T-helper 1 cell treated with Interleukin-12 subunit alpha and Interleukin-12 subunit beta and Interleukin-4 antibody, amounts not matched to agents 30 ng/mL and 1 ng/mL, for 36 hours (primary cell): ENCODE measurements at regions not wholly inside any gene's neighbourhood (a gene's known extent, or its start where the extent isn't known, plus 50 kb on each side); places are given as distances from the start of the nearest gene placed in this dataset.

ENCODE experiments used
- intact Hi-C: fragments of 100-400 bp; cut with micrococcal nuclease; formaldehyde crosslinking; loops from one replicate; pipeline ENCODE4 v1.15.1; 2024

GRCh38 chr4:17077105-17077504, 178.7 kb upstream of the LDB2 start:
- intact Hi-C loops: no loop called here

- intact Hi-C loops: no loop called here
Measured at GRCh38 chr4:17072483-17072882, 174.0 kb upstream of the LDB2 start.

GRCh38 chr4:17068891-17069290, 170.4 kb upstream of the LDB2 start:
- intact Hi-C loops: no loop called here

DNA sequence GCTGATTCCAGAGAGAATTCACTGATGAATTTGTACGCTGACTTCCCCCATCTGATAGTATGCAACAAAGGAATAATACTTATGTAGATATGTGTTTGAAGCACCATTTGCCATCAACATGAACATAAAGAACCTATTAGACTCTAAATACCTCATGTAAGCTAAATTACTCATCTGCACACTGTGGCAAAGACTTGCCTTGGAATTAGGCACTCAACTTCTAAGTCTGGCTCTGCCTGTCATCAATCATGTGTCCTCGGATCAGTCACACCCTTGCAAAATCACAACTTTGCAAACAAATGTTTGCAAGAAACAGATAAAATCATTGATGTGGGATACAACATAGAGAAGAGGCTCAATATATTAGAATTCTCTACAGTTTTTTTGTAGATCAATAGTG, 169.9 kb upstream of the LDB2 start:
- intact Hi-C loops: no loop called here

DNA sequence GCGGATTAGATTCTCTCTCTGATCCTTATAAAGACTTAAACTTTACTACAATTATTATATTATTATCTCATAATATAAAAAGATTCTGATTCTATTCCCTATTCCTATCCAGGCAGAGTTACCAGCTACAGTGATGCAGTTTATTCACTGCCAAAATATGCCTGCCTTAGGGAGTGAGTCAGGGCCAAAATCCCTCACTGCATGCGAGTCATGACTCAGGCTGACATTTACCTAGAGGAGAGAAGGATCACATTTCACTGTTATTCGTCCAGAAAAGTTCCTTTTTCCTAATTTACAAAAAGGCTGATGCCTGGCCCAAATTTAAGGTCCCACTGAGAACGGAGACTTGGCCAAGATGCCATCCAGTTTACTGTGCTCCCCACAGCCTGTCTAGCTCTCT, 168.5 kb upstream of the LDB2 start:
- intact Hi-C loops: no loop called here

DNA sequence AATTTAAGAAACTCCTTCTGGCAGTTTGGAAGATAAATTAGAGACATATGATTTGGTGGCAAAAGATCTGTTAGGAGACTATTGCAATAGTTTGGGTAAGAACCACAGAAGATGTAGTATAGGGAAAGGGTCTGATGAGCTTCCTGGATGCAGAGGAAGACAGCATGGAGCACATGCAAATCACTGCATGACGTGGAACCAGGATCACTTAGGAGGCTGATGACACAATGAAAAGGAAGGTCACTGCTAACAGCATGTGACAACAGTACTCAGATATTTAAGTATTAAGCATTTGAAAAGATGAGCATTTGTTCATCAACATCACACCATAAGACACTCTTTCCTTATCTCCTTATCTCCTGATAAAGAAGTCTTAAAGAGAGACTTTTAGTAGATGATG, 167.8 kb upstream of the LDB2 start:
- intact Hi-C loops: no loop called here

- intact Hi-C loops: no loop called here
Measured at GRCh38 chr4:17065821-17066220, 167.4 kb upstream of the LDB2 start.

DNA sequence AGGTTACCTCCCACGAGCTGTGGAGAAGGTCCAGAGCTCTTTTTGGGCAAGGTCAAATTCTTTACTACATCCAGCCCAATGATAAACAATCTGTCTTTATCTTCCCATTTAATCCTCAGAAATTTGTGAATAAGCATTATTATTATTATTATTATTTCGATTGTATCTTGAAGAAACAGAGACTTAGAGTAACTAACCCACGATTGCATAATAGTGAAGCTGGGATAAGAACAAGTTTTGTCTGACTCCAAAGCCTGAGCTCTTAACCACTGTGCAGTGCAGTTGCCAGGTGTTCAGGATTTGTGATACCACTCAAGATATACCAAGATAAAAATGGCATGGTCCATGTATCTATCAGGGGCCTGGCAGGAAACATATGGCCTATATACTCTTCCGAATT, 166.5 kb upstream of the LDB2 start:
- intact Hi-C loops: no loop called here

DNA sequence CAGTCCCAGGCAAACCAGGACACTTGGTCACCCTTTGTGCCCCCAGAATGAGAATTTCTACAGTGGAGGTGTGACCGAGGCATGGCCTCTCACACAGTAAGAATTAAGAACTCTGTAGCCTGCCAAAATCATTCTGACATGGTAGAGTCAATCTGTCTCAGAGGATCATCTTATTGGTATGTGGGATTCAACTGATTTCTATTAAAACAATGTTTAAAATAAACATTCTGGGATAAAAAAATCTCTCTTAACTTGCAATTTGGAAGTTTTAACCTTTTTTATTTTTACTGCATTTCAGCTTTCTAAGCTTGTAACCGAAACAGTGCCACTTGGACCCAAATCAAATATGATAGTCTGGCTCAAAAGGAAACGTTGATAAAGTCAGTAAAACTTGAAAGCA, 165.4 kb upstream of the LDB2 start:
- intact Hi-C loops: no loop called here

DNA sequence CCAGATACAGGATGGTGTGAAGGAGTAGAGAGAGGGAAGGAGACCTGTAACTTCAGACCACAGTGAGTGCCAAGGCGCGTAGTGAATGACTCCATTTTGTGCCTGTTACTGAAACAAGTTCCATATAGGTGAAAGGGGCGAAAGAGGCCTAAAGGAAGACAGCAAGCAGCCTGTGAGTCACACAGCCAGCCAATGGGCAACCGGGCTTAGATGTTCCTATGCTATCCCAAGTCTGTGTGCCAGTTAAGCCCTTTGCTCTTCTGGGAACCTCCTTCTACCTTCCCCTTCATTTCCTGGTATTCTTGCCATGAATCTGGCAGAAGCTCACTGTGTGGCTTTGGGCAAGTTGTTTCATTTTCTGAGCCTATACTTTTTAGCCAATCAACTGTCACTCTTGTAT, 161.8 kb upstream of the LDB2 start:
- intact Hi-C loops: no loop called here

- intact Hi-C loops: no loop called here
Measured at GRCh38 chr4:17058916-17059741, 160.7 kb upstream of the LDB2 start.

DNA sequence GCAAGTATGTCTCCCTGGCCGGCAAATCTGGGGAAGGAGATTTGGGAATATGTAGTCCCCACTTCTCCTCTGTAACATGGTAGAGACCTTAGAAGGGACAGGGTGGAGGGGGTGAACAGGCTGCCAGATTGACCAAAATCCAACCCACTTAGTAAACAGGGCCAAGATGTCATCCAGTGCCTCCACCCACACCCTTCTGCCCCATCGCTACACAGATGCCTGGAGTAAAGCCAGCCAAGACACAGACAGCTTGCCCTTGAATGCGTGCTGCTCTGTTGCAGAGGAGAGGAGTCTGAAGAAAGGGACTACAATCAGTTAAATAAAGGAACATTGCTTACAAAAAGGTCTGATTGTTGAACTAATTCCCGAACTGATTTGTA, 160.1 kb upstream of the LDB2 start:
- intact Hi-C loops: no loop called here

DNA sequence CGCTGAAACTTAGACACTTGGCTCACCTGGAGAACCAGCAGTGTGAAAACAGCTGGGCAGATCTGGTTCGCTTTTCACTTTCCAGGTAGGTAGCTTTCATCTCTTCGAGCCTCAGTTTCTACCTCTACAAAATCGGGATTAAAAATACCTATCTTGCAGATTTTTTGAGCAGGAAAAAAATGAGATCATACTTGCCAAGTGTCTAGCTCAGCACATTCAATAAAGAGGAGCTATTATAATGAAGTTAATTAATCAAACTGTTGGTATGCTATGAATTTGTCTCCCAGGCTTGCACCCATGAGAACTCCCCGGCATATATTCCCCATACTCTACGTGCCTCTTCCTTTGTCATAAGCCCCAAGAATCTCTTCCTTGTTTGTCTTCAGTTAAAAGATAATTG, 158.6 kb upstream of the LDB2 start:
- intact Hi-C loops: no loop called here

DNA sequence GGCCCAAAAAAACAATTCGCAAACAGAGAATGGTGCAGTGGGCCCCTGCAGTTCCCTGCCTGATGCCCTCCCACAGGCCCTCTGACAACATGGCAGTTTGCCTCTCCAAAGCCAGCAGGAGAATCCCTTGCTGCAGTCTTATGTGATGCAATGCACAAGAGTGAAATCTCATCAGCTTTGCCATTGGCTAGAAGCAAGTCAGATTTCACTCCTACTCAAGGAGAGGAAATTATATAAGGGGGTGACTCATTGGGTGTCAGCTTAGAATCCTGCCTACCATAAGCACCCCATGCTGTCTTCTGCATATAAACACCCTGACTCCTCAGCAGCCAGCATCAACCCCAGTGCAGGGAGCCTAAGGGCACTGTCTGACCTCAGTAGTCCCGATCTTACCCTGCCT, 157.3 kb upstream of the LDB2 start:
- intact Hi-C loops: no loop called here

DNA sequence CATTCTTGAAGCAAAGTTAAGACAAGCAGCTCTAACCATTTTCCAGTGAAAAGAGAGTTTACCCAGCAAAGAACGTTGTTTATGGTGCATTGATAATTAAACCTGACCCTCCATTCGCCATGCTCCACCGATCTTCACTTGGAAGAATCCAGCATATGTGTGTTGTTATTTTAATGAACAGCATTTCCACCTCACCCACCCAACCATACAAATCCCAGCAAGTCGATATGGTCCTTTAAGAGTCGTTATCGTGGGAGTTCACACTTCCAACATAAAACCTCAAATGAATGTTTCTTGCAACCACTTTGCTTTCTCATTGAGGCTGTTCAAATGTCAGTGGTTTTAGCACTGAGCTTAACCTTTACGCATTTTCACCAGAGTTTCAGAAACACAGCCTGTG, 147.4 kb upstream of the LDB2 start:
- intact Hi-C loops: no loop called here

- intact Hi-C loops: no loop called here
Measured at GRCh38 chr4:17038510-17039176, 140.2 kb upstream of the LDB2 start.

- intact Hi-C loops: no loop called here
Measured at GRCh38 chr4:17033768-17034181, 135.3 kb upstream of the LDB2 start.

DNA sequence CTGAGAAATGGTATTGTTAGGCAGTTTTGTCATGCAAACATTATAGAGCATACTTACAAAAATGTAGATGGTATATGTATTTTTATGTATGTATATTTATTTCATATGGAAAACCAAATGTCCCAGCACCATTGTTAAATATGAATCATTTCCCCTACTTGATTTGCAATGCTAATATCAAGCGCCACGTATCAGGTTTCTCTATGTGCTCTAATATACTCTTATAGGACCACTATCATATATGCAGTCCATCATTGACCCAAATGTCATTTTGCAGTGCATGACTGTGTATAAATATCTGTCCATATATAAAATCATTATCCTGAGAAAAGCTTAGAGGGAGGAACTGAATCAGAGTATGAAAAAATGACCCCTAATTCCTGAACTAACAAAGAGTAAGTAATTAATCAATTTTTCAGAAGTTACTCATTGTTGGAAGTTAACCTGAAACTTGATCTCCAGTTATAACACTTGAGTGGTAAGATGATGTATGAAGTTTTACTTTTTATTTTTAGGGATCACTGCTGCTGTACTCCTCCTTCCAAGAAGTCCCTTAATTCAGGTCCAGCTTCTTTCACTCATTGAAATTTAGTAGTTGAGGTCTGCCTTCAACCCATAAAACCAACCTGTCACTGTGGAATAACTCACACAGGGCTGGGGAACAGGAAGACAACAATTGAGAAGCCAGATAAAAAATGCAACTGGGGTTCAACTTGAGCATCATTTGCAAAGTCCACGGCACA, 134.8 kb upstream of the LDB2 start:
- intact Hi-C loops: no loop called here

GRCh38 chr4:17030543-17030942, 132.1 kb upstream of the LDB2 start:
- intact Hi-C loops: no loop called here

- intact Hi-C loops: no loop called here
Measured at GRCh38 chr4:17029964-17030363, 131.5 kb upstream of the LDB2 start.

DNA sequence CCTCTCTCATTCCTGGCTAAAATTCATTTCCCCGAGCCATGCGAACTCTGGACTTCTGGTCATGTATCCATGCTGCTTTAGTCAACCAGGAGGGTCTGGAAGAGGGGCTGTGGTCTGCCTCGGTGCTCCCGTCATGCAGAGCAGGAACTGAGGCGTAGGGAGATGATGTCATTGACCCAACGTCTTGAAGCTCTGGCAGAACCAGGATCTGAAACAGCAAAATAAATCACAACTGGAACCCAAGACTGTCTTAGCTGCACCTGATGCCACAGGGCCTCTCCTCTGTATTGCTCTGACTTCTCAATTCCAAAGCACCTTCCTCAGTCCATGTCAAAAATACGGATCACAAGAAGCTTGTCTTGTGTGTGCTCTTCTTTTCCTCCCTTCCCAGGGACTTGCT, 131.0 kb upstream of the LDB2 start:
- intact Hi-C loops: no loop called here

DNA sequence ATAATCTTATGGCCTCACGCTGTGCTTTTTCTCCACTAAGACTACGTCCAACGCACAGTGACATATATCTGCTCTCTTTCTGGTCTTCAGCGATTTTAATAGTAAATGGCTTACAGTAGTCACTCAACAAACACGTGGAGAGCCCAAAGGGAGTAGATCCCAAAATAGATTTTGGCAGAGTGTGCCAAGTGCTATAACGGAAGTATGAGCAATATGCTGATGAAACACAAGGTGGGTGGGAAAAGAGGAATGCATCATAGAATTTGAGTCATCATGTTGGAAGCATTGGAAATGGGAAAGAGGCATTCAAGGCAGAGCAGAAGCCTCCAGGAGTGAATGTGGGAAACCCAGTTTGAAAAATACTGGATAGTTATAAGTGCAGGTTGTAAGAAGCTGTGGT, 129.1 kb upstream of the LDB2 start:
- intact Hi-C loops: no loop called here
